UCSD-AML1 (cell line): ENCODE measurements at regions not wholly inside any gene's neighbourhood (a gene's known extent, or its start where the extent isn't known, plus 50 kb on each side); places are given as distances from the start of the nearest gene placed in this dataset.
"Not testable (repeated sequence)": the region's sequence is repeated elsewhere in the genome, so short reads cannot be mapped to it uniquely, and the experiment has no call there.

Source experiments
- DNase-seq: peaks from one replicate; lab custom pipeline; 2025; ENCODE audit not compliant: unreplicated experiment; lab: John Stamatoyannopoulos, UW

- DNase-seq = no peak
These were observed 285.0 kb upstream of the KCNH7 start for GRCh38 chr2:163123526-163123925.

GRCh38 chr2:163122257-163122656 is 283.7 kb upstream of the KCNH7 start:
- DNase-seq = no peak

GRCh38 chr2:163121483-163121882 is 282.9 kb upstream of the KCNH7 start:
- DNase-seq = no peak

- DNase-seq = no peak
These were observed 281.4 kb upstream of the KCNH7 start for GRCh38 chr2:163119966-163120365.

- DNase-seq = no peak
These were observed 248.4 kb upstream of the KCNH7 start for GRCh38 chr2:163086940-163087339.

GRCh38 chr2:163085366-163086024 is 246.9 kb upstream of the KCNH7 start:
- DNase-seq = not testable (repeated sequence)

- no peak for DNase-seq
These were observed 243.2 kb upstream of the KCNH7 start for GRCh38 chr2:163081754-163082153.

GRCh38 chr2:163077241-163077640 is 238.7 kb upstream of the KCNH7 start:
- no peak for DNase-seq

- DNase-seq = no peak
These were observed 227.5 kb upstream of the KCNH7 start for GRCh38 chr2:163066085-163066484.

GRCh38 chr2:163062524-163062923 is 224.0 kb upstream of the KCNH7 start:
- no peak for DNase-seq

GRCh38 chr2:163046615-163047014 is 208.0 kb upstream of the KCNH7 start:
- no peak for DNase-seq

- DNase-seq = no peak
These were observed 207.3 kb upstream of the KCNH7 start for GRCh38 chr2:163045830-163046229.

GRCh38 chr2:163044114-163044513 is 205.5 kb upstream of the KCNH7 start:
- DNase-seq = no peak

GRCh38 chr2:163043201-163043600 is 204.6 kb upstream of the KCNH7 start:
- no peak for DNase-seq

- no peak for DNase-seq
These were observed 200.7 kb upstream of the KCNH7 start for GRCh38 chr2:163039266-163039665.

GRCh38 chr2:163028807-163029206 is 190.2 kb upstream of the KCNH7 start:
- no peak for DNase-seq

GRCh38 chr2:163026136-163026775 is 187.7 kb upstream of the KCNH7 start:
- DNase-seq = not testable (repeated sequence)

GRCh38 chr2:163016882-163017281 is 178.3 kb upstream of the KCNH7 start:
- not testable (repeated sequence) for DNase-seq

GRCh38 chr2:163011000-163011399 is 172.4 kb upstream of the KCNH7 start:
- DNase-seq = no peak

GRCh38 chr2:163008642-163009041 is 170.1 kb upstream of the KCNH7 start:
- no peak for DNase-seq

GRCh38 chr2:162994718-162995117 is 156.2 kb upstream of the KCNH7 start:
- no peak for DNase-seq

- no peak for DNase-seq
These were observed 154.3 kb upstream of the KCNH7 start for GRCh38 chr2:162992828-162993227.

- DNase-seq = no peak
These were observed 150.9 kb upstream of the KCNH7 start for GRCh38 chr2:162989507-162989906.
